Stimulated activated CD4-positive, alpha-beta T cell treated with anti-CD3 and anti-CD28 coated beads, TNF-alpha, amount 100 ng/mL, for 24 hours (primary cell): ENCODE measurements at regions not wholly inside any gene's neighbourhood (a gene's known extent, or its start where the extent isn't known, plus 50 kb on each side); places are given as distances from the start of the nearest gene placed in this dataset.

Experiments used
- DNase-seq, 3 experiments: peaks; one replicate each; pipeline ENCODE4 v3.0.0-alpha.2; 2020; ENCODE audit warnings: low read depth in 3 of 3

DNA sequence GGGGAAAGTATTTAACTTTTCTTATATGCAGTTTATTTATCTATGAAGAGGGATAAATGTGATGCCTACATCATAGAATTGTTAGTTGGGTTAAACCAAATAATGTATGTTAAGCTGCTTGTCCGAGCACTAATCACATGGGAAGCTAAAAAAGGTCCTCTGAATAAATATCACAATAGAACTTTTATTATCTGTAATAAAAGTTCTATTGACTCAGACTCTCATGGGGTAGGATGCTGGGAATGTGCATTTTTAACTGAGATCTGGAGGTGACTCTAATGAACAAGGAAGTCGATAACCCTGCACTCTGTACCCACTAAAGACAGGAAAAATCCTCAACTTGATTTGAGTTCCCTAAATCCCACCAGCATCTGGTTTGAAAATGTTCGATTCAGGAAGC is 205.9 kb upstream of the IL12B start:
- DNase-seq = no peak

DNA sequence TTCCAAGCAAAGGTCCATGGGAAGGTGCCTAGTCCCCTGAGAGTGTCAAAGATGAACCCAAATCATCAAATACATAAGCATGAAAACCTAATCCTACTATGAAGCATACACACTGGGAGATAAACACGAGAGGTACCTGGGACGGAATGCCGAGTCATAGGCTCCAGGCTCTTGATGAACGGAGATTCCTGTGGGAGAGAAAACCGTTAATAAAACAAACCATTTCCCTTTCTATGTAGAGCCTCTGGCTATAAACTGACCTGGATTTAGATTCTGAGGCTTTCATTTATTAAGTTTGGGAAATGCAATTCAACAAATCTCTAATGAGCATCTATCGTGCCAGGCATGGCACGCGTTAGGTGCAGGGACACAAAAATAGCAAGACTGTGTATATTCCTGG is 206.4 kb upstream of the IL12B start:
- DNase-seq = no peak

DNA sequence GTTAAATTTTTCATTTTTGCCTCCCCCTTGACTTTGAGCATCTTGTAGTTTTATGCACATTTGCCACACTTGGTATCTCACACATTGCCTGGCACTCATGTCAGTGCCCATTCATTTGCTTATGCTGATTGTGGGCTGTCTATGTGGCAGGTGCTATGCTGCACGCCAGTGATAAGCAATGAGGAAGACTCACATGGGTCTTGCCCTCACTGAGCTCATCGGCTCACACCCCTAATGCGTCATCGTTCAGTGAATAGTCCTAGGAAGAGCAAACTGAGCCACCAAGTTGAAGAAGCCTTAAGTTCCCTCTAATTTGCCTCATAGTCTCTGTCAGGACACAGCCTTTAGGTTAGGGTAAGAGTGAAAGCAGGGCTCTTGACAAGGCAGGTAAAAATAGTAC is 209.4 kb upstream of the IL12B start:
- DNase-seq = no peak

DNA sequence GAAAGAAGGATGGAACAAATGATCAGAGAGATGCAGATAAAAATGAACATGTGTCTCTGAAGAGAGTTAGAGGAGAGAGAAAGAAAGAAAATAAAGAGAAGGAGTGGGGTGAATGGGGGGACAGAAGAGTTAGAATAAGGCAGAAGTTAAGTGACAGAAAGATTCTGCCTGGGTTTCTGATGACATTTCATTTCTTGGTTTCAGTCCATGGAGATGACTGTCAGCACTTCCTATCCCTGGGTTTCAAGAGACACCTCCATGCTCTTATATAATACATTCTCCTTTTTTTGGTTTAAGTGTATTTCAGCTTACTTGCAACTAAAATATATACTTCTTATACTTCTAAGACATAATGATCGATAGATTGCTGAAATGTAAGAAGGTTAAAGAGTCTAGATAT is 213.0 kb upstream of the IL12B start:
- DNase-seq = no peak

DNA sequence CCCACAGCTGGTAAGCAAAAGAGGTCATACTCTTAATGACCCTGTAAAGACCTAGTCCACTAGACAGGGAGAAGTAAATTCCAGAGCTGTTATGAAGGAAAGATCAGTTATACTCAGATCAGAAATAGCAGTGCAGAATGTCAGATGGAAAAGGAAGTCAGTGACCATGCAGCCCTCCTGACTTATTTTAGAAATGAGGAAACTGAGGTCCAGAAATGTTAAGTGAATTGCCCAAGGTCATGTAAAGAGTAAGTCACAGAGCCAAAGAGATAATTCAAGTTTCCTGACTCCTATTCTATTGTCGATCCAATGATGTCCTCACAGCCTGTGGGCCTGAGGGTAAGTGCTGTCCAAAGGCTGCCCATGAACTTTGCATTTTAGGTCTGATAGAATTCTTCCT is 214.9 kb upstream of the IL12B start:
- DNase-seq = no peak

DNA sequence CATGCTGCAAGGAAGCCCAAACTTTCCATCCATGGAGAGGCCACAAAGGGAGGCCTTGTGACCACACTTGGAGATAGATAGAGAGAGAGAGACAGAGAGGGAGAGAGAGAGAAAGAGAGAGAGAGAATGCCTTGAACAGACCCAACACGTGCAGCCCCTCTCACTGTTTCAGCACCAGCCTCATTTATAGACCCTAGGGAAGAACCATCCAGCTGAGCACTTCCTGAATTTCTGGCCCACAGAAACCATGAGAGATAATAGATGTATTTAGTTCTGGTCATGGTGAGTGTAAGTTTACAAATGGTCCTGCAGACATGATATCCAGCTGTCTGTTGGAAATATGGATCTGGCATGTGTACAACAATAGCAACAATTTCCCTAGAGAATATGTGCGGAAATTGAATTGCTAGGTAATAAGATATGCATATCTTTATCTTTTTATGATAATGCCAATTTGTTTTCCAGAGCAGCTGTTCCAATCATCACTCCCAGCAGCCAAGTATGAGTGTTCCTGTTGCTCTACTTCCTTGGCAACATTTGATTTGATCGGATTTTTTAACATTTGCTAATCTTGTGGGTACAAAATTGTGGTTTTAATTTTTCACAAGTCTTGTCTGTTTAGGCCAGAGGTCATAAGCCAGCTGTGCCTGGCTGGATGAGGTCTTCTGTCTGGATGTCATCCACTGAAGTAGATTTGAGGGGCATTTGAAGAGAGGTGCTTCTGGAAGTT is 217.3 kb upstream of the IL12B start:
- no peak for DNase-seq

DNA sequence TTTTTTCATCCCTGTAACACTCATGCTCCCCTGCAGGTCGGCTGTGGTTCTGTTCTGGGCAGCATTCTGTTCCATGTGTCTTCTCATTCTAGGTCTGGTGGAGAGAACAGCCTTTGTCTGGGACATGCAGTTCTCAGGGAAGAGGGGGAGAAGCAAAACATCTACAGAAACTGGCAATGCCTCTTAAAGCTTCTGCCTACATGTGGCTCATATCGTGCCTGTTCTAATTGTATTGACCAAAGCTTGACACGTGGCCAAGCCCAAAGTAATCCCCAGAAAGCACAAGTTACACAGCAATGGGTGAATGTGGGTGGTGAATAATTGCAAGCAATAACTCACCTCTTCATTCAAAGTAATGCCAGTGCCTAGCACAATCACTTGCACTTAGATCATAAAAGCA is 218.2 kb upstream of the IL12B start:
- no peak for DNase-seq

DNA sequence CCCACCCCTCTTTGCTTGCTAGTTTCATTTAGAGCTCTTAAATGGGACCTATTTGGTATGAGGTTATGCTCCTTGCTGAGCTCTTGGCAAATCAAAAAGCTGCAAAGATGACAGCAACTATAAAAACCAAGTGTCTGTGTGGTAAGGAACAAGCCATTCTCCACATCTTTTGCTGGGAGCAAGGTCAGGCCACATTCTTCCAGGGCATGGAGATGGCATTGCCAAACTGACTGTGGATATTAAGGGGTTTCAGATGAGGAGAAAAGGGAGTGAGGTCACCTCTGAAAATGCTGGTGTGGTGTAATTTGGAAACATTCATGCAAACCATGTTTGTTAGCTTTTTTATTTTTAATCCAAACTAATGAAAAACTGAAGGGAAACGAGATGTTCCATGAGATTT is 218.8 kb upstream of the IL12B start:
- DNase-seq = no peak

DNA sequence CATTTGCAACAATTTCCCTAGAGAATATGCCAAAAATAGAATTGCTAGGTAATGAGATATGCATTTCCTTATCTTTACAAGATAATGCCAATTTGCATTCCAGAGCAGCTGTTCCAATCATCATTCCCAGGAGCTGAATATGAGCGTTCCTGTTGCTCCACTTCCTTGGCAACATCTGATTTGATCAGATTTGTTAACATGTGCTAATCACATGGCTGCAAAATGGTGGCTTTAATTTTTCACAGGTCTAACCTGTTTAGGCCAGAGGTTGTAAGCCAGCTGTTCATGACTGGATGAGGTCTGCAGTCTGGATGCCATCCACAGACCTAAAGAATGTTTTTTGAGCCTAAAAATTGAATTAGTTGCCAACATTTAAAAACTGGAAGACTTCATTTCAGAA is 220.7 kb upstream of the IL12B start:
- no peak for DNase-seq

DNA sequence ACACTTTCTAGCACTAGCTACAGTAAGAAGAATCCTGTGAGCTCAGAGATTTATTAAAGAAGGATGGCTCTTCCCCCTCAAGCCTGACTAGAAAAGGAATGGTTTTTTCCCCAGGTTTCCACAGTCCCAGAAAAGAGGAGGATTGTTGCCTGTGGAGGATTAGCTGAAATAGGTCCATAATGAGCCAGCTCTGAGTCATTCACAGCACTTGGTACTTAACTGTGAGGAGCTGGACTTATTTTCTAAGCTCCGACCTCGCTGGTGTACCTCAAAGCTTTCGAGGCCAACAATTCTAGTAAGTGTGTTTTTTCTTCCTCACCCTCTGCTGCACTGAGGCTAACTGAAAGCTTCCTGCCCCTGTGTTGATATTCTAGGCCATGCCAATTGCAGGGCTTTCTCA is 222.5 kb upstream of the IL12B start:
- DNase-seq = no peak

DNA sequence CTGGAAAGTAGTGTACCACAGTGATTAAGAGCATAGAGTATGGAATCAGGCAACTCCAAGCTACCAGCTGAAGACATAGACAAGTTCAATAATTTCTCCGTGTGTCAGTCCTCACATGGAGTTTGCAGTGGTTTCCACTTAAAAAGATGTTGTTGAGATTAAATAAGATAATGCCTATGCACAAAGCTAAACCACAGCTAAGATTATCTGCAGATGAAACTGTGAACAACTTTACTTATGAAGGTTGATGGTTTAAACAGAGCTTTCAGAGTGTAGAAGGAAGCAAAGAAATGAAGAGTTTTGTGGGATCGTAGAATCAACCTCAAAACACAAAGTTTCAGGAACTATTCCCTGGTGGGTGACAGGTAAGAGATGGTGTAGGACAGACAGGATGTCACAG is 223.5 kb upstream of the IL12B start:
- no peak for DNase-seq

DNA sequence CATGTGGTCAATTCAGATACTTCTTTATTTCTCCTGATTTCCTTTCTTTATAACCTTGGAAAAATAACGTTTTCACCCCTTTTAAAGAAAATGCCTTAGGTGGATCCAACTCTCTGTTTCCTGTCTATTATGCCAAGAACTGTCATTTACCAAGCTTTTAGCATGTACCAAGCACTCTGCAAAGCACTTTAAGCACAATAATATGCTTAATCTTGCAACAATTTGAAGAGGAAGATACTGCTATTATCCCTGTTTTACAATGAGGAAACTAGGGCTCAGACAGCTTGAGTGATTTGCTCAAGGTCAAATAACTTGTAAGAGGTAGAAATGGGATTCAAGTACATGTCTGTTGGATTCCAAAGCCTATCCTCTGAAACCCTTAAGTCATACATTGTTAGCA is 224.8 kb upstream of the IL12B start:
- DNase-seq = no peak

DNA sequence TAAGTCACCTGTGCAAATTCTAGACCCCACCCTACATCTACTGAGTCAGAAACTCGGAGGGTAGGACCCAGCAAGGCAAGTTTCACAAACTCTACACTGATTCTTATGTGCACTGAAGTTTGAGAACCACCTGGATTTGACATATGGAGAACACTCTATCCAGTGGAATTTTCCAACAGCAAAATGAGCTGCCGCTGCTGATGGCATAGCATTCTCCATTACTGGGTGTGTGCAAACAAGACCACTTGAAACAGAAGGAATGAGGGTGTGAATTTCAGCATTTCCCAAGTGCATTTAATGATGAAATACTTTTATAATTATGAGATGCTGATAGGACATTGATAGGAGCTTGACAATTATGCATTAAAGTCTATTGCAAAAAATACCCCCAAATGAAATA is 229.1 kb upstream of the IL12B start:
- no peak for DNase-seq

DNA sequence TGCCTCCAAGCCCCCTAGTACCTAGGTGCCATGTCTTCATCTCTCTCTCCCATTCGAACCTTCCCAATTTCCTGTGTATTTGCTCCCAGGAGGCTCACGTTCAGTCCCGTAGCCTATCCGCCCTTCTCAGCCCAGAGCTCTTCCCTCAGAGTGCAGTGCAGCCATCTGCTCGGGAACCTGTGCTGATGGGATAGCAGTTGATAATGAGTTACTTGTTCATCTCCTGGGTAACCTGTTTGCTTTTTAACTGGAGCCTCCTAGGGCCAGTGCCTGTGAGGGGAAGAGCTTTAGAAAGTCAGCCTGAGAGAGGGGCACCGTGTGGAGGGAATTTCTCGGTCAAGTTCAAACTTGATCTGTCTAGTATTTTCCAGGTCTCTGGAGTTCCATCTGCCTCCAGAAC is 229.8 kb upstream of the IL12B start:
- no peak for DNase-seq

DNA sequence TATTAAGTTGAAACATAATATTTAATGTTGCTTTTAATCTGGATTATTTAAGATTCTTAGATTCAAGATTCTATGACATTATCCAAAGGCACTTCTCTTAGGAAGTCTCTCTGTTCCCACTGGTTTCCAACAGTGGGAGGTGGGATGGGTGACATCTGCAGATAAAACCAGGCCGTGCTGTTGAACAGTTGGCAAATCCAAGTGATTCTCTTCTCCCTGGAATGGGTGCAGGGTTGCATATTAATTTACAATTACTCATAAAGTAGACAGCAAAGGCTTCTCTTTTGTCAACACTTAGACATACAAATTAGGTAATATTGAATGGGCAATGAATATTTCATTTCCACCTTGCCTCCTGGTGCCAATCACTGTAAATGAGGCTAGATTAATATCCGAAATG is 233.7 kb upstream of the IL12B start:
- DNase-seq = no peak

DNA sequence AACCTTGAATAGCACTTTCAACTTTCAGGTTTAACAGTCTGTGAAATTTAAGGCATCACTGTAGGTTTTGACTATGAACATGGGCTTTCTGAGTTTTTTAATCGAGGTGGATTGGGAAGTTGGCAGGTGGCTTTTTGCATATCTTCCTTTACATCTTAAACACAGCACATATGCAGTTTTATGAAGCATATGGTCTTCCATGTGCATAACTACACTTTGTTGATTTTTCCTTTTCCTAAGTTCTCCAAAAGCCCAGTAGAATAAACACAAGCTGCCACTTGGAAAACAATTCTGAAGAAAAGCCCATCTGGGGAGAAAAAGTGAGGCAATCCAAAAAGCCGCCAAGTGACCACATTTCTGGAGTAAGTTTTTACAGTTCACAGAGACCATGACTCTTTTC is 236.5 kb upstream of the IL12B start:
- DNase-seq = no peak

DNA sequence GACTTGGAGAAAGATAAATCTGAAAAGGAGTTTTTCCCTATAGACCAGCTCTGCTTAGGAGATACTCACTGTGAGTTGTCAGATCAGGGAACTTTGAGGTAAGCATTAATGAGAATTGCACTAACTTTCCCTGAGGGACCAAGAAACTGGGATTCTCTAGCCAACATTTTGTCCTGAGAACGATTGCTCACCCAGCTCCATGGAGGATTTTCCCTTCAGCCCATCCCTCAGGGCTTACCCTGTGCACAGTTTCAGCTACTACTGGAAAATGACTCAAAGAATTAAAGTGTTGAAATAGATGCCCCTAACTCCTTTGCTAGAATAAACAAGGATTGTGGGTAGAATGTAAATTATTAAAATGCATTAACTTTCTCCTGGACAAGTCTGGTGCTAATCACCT is 237.2 kb upstream of the IL12B start:
- no peak for DNase-seq

DNA sequence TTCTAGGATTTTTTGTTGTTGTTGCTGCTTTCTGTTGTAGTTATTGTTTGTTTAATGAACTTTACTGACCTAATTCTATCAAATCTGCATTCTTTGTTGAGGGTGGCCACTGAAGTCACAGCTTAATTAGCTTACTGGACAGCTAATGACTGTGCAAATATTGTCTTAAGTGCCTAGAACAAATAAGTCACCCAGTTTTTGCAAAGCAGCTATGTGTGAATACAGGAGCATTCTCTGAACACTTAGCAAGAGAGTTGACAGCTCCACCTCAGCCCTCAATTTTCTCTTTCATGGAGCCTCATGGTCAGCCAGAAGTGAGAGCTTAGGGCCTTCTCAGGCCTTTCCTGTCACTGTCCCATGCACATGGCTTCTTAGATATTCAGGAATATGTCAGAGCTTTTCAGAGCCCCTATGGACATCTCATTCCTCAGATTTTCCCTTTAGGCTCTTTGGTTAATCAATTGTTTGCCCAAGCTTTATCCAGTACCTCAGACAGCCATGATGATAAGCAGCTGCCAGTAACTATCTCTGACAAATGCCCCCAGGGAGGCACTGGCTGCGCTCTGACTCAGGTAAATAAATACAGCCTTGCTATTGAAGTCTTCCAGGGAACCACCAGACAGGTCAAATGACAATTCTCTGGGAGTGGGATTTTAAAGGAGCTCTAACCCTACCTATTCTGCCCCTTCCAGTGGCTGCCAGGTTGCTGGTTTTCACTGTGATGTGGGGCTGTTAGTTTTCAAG is 241.4 kb upstream of the IL12B start:
- DNase-seq = no peak

DNA sequence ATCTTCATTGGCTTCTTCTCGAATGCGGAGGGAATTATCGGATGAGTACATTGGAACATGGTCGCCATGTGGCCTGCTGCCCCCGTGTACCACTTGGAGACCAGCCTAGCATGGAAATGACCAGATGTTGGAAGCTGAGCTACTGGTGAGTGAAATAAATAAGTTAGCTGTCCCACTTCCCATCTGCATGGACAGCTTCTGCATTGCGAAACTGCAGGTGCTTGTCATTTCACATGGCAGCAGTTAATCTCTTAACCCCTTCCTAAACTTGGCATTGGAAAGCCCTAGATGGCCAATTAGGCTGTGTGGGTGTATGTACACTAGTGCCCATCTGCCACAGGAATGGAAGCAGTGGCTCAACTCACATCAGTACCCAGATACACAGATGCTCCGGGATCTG is 246.6 kb upstream of the IL12B start:
- DNase-seq = no peak

DNA sequence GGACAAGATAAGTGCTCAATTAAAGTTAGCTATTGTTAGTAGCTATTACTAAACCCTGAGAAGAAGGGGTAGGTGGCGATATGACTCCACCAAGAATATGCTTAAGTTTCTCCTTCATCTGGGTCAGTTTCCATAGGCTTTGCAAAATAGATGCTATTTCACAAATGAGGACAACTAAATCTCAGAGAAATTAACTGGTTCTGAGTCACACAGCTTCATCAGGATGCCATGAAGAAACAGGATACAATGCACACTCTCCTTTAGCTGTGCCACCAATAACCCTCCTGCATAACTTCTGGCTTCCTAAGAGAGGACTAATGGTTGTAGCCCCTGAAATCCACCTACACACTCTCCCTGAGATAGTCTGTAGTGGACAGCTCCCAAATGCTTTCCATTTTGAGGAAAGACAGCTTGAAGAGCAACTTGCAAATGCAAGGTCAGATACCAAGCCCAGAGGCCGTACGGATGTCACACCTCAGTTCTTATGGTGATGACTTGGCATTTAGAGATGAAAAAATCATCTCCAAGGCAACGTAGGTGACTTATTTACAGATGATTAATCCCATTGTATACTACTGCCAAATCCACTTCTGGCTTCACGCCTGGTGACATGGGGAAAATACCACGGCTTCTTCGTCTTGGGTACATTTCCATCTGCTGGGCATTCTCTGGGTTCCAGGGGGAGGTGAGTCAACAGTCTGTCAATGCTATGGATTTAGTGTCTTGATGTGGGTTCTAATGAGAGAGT is 251.4 kb upstream of the IL12B start:
- DNase-seq = no peak

DNA sequence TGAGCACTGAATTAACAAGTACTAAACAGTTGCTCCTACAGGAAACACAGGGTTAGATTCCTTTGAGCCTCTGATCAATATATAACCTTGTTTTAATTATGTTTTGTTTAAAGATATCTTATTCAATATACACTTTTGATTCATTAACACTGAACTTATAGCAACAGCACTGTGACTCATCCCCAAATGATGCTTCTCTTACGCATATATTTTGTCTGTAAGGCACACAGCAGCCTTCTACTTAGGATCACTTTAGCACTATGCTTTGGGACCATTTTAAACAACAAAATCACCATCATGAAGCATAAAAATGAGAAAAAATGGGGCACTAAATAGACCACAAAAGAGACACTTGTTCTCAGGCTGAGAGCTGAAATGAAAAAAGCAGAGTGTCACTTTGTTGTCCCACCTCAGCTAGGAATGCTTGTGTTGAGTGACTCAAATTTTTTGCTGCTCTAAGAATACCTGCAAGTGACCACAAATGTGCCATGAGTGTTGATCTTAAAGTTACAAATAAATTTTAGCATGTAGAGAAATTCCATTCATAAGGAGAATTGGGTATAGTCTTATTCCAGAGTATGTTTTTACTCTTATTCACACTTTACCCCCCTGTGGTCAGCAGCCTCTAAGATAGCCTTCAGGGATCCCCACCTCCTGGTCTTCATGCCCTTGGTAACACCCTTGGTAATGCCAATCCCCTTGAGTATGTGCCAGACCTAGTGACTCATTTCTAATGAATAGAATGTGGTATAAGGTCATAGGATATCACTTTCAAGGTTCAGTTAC is 252.7 kb upstream of the IL12B start:
- no peak for DNase-seq

DNA sequence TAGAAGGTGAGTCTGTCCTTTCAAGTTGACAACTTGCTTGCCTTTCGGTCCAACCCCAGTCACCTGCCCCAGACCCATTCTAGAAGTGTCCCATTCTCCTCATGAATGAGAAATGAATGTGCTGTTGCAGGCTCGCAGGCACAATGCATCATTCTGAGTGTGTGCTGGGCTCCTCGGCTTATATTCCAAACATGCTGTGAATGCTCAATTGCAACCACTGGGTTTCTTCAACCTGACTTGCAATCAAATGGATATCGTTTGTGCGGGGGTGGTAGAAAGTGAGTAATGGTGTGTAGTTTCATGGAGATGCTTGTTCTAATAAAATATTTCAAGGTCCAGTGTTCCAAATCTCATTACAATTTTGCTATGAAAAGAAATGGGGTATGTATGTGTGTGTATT is 256.6 kb upstream of the IL12B start:
- no peak for DNase-seq
